NT2/D1 (cell line): ENCODE measurements at regions not wholly inside any gene's neighbourhood (a gene's known extent, or its start where the extent isn't known, plus 50 kb on each side); places are given as distances from the start of the nearest gene placed in this dataset.

Experiments used
- DNase-seq: peaks from one replicate; pipeline ENCODE4 v3.0.0-alpha.2; 2011; ENCODE audit warnings: low read depth, low spot score
- H3K27me3 ChIP-seq: 2 replicates; pipeline ENCODE4 v1.6.0; 2011; ENCODE audit warnings: mild to moderate bottlenecking; ENCODE audit not compliant: insufficient read length, insufficient read depth
- H3K36me3 ChIP-seq: 2 replicates; pipeline ENCODE4 v1.6.1; 2011; ENCODE audit warnings: mild to moderate bottlenecking, low read length, mixed read lengths; ENCODE audit not compliant: insufficient read depth, insufficient read length
- H3K4me1 ChIP-seq: 2 replicates; pipeline ENCODE4 v1.5.1; 2011; ENCODE audit not compliant: insufficient read depth, insufficient read length
- H3K4me3 ChIP-seq: 2 replicates; pipeline ENCODE4 v1.5.1; 2011; ENCODE audit warnings: low read depth; ENCODE audit not compliant: insufficient read length
- H3K9ac ChIP-seq: 2 replicates; pipeline ENCODE4 v1.6.0; 2011; ENCODE audit warnings: low read depth; ENCODE audit not compliant: insufficient read length
- H3K9me3 ChIP-seq: 2 replicates; pipeline ENCODE4 v1.5.1; 2011; ENCODE audit warnings: mild to moderate bottlenecking, low read length; ENCODE audit not compliant: insufficient read depth
- SUZ12 ChIP-seq: IDR thresholded peaks from 2 replicates; pipeline ENCODE4 v1.6.1; 2011; ENCODE audit not compliant: insufficient read length, insufficient read depth; ENCODE audit errors: extremely low read depth
- YY1 ChIP-seq: IDR thresholded peaks from 2 replicates; pipeline ENCODE4 v1.6.1; 2011; ENCODE audit not compliant: insufficient read length, insufficient read depth
- ZNF274 ChIP-seq: IDR thresholded peaks from 2 replicates; pipeline ENCODE4 v1.6.1; 2011; ENCODE audit warnings: mild to moderate bottlenecking, low read depth, low read length

DNA sequence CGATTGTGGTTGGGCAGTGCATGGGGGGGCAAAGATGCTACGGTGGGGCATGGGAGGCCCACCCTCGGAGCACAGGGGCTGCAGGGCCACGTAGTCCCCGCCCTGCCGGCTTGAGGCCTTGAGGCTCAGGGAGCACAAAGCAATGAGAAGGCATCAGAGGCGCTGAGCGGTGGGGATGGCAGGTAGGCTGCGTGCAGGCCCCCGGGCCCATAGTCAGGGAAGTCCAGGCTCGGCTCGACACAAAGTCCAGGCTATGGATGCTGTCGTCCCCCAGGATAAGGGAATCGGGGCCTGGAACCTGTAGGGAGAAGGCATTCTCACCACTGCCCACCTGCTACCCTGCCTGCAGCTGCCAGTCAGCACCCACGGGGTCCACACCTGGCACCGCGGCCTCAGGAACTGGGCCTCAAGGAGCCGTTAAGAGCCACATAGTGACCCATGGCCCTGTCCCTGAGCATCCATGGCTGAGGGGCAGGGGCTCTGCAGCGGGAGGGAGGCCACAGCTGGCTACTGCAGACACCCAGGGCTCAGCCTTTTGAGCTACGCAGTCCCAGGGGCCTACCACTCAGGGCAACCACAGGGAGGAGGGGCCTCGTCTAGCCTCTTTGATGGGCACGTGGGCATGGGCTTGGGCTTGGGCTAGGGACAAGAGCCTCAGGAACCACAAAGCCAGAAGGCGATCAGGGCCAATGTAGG is 179.7 kb downstream of the IGLL1 start:
- TF ChIP-seq YY1 (no peak), ZNF274 (no peak), SUZ12 (no peak)
- H3K36me3 ChIP-seq, result peaks cover 20% of the 10 kb centered on the region
- peaks cover 18% of the 10 kb centered on the region for H3K4me1 ChIP-seq
- no peaks in the 10 kb centered on the region for H3K27me3 ChIP-seq
- H3K4me3 ChIP-seq, result no peak overlapping the region
- H3K9ac ChIP-seq, result no peak overlapping the region
- H3K9me3 ChIP-seq, result no peaks in the 10 kb centered on the region
- no peak for DNase-seq

DNA sequence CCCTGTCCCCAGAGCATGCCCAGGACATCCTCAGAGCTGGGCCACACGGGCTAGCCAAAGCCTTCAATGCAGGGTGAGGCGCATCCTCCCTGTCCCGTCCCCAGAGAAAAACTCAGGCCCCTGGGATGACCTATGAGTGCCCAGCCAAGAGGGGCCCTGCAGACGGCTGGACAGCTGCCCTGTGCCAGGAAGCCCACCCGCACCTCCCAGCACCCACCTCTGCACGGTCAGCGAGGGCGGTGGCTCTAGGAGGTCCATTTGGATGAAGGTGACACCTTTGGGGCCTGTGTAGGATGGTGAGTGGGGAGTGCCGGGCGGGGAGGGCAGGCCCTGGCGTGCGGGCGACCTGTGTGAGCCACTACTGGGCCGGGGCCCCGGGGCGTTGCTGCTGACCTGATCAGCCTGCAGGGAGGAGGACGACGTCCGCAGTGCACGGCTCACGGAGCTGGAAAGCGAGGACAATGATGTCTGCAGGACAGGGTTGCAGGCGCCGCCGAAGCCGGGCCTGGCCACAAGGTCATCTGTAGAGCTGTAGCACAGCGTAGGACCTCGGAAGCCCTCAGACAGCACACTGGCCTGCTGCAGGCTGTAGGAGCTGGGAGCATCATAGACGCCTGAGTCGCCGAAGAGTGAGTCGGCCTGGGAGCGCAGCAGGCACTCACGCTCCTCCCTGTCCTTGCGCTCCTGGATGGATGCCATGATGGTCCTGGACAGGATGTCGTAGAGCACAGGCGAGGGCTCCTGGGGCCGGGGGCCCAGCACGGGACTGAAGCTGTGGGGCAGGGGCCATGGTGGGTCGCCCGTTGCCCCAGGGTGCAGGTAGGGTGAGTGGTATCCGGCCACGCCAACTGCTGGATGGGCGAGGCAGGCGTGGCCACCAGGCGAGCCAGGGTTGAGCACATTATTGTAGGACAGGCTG is 180.5 kb downstream of the IGLL1 start:
- TF ChIP-seq ZNF274, result no peak
- no peak for TF ChIP-seq SUZ12
- no peak for TF ChIP-seq YY1
- Histone ChIP-seq H3K4me1 (peaks cover 12% of the 10 kb centered on the region), H3K27me3 (no peaks in the 10 kb centered on the region), H3K9ac (no peak overlapping the region), H3K9me3 (no peaks in the 10 kb centered on the region), H3K4me3 (no peak overlapping the region), H3K36me3 (peaks cover 20% of the 10 kb centered on the region)
- DNase-seq, result no peak

DNA sequence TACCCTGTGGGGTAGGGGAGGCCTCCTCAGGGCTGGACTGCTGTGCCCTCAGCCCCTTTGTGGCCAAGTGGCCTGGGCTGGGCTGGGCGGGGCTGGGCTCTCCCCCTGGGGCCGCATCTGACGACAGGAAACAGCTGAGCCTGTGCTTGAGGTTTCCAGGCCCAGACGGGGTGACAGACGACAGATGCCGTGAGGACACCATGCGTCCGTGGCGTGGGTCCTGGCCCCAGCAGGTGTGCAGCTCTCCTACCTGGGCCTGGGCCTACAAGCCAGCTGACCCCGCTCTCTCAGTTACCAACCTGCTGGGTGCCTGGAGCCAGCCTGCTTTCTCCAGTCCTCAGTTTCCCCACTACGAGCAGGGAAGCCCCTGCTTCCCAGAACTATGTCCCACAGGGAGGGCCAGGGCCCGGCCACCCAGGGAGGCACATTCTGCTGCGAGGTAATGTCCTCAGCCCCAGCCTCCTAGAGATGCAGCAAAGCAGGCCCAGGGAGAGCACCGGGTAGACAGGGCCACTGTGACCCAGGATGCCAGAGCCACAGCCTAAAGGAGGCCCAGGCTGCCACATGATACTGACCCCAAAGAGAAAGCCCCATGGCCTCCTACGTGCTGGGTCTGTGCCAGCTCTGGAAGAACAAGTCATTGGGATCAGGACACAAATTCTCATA is 181.3 kb downstream of the IGLL1 start:
- Histone ChIP-seq H3K4me1 (peaks cover 12% of the 10 kb centered on the region), H3K27me3 (no peaks in the 10 kb centered on the region), H3K36me3 (peaks cover 20% of the 10 kb centered on the region), H3K9ac (no peak overlapping the region), H3K9me3 (no peaks in the 10 kb centered on the region), H3K4me3 (no peak overlapping the region)
- DNase-seq, result no peak
- TF ChIP-seq SUZ12 (no peak), YY1 (no peak), ZNF274 (no peak)

DNA sequence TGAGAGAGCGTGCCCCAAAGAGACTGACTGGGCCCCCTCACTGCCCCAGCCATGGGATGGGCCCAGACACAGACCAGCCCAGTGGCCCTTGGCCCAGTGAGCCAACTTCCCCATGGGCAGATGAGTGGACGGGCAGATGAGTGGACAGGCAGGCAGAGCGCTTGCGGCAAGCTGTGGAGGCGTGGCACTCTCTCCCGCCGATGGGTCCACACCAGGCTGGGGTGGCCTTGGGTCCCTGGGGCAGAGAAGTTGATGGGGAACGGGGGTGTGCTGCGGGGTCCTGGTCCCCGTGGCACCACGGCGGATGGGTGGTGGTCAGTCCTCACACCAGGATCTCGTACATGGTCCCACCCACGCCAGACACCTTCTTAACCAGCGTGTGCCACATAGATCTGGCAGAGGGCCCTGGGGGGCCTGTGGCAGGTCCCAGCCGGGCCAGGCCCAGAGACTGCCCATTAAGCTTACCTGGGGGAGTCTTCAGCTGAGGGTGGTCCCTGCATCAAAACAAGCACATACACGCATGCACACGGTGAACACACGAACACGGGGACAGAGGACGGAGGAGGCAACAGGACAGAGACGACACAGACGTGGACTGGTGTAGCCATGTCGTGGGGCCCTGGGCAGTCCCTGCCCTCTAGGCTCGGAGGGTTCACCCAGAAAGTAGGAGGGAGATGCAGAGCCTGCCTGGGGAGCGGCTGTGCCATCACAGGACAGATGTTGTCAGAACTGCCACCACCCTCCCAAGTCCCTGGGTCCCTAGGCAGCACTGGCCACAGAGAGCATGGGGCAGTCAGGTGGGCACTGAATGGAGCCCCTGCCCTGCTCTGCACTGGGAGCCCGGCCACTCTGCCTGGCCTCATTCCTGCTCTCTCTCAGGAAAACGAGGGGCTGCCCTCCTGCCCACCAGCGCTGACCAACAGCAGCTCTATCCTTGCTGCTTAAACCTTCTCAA is 182.2 kb downstream of the IGLL1 start:
- Histone ChIP-seq H3K9me3 (no peaks in the 10 kb centered on the region), H3K4me1 (peaks cover 12% of the 10 kb centered on the region), H3K4me3 (no peak overlapping the region), H3K36me3 (peaks cover 20% of the 10 kb centered on the region), H3K27me3 (no peaks in the 10 kb centered on the region), H3K9ac (no peak overlapping the region)
- TF ChIP-seq YY1, result no peak
- TF ChIP-seq ZNF274, result no peak
- no peak for TF ChIP-seq SUZ12
- DNase-seq, result no peak

DNA sequence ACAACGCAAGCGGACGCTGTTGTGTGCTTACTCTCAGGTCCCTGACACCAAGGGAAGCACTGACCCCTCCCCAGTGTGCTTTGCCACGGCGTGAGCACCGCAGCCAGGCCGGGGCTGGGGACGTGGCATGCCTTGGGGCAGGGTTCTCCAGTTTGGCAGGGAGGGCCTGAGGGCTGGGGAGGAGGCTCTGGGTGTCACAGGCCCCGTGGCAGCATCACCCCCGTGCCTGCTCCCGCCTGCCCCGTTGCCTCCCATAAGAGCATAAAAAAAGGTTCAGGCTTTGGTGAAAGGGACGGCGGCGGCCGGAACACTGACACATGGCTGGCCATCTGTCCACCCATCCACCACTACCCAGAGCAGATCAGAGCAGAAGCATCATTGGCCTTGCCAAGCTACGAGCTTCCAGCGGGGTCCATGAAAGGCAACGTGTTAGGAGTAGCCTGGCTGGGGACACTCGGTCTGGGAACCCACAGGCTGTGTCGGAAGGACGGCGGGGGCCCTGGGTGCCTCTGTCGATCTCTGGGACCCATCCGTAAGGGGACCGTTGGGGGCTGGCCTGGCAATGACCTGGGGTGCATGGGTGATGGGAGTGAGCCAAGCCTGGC is 183.0 kb downstream of the IGLL1 start:
- TF ChIP-seq SUZ12 (no peak), ZNF274 (no peak), YY1 (no peak)
- no peaks in the 10 kb centered on the region for H3K27me3 ChIP-seq
- H3K9ac ChIP-seq, result no peak overlapping the region
- H3K36me3 ChIP-seq, result peaks cover 20% of the 10 kb centered on the region
- H3K9me3 ChIP-seq, result no peaks in the 10 kb centered on the region
- DNase-seq, result no peak
- no peak overlapping the region for H3K4me3 ChIP-seq
- peaks cover 12% of the 10 kb centered on the region for H3K4me1 ChIP-seq

DNA sequence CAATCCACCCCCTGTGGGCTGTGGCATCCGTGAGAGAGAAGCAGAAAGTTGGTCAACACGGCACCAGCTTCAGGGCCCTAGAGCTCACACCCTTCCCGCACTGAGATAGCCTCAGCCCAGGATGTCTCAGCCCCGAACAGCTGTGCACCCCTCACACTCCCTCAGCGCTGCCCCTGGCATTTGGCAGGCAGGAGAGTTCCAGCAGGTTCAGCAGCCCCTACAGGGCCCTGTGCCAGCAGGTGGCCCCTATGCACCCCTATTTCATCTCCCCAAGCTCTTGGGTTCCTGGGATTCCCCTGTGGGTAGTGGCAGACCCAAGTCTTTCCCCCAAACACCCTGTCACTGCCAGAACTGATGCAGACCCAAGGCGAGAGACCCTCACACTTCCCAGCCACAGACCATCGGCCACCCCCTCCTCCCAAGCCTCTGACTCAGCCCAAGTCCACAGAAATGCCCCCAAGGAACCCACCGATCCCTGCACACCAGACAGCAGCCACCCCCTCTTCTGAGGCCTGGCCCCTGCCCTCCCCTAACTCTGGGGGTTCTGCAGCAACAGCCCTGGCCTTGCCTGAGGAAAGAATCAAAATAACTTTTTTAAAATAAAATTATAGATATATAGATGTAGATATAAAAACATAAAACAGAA is 183.6 kb downstream of the IGLL1 start:
- TF ChIP-seq SUZ12 (no peak), YY1 (no peak), ZNF274 (no peak)
- DNase-seq, result no peak
- H3K4me1 ChIP-seq, result peaks cover 7% of the 10 kb centered on the region
- peaks cover 20% of the 10 kb centered on the region for H3K36me3 ChIP-seq
- H3K9ac ChIP-seq, result no peak overlapping the region
- H3K27me3 ChIP-seq, result no peaks in the 10 kb centered on the region
- no peak overlapping the region for H3K4me3 ChIP-seq
- H3K9me3 ChIP-seq, result no peaks in the 10 kb centered on the region
